ENCODE measurements at regions not wholly inside any gene's neighbourhood (a gene's known extent, or its start where the extent isn't known, plus 50 kb on each side); places are given as distances from the start of the nearest gene placed in this dataset.

DNA sequence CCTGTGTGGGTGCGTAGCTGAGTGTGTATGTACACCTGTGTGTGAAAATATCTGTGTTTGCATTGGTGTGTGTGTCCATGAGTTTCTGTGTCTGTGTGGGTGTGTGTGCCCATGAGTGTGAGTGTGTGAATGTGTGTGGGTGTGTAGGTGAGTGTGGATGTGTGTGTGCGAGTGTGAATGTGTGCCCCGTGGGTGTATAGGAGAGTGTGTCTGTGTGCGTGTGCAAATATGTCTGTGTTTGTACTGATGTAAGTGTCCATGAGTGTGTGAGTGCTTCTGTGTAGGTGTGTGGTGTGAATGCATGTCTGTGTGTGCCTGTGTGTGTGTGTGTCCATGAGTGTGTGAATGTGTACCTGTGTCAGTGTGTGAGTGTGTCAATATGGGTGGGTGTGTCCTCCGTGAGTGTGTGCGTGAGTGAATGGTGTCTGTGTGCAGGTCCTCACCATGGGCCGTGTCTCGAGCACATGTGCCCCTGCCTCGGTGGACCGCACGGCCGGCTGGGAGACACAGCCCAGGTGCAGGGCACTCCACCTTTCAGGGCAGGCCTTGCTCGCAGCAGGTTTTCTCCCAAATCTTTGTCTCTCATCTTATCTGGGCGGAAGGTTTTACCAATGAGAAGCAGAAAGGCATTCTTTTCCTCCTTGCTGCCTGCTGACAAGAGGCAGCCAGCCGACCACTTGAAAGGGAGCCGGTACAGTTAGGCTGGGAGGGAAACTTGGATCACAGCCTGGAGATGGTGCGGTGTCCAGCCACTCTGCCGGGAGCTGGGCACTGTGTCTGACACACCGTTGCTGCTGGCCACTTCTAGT lies 107.1 kb upstream of the FAM20C start:
- TF ChIP-seq, protein P1, sequence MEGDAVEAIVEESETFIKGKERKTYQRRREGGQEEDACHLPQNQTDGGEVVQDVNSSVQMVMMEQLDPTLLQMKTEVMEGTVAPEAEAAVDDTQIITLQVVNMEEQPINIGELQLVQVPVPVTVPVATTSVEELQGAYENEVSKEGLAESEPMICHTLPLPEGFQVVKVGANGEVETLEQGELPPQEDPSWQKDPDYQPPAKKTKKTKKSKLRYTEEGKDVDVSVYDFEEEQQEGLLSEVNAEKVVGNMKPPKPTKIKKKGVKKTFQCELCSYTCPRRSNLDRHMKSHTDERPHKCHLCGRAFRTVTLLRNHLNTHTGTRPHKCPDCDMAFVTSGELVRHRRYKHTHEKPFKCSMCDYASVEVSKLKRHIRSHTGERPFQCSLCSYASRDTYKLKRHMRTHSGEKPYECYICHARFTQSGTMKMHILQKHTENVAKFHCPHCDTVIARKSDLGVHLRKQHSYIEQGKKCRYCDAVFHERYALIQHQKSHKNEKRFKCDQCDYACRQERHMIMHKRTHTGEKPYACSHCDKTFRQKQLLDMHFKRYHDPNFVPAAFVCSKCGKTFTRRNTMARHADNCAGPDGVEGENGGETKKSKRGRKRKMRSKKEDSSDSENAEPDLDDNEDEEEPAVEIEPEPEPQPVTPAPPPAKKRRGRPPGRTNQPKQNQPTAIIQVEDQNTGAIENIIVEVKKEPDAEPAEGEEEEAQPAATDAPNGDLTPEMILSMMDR (conservative IDR thresholded peaks at IDR 0.05; ENCODE audit: low read depth, low read length), result no peak
- TF ChIP-seq POLR2A (IDR thresholded peaks at IDR 0.05; ENCODE audit: low read depth, low read length) (no peak), RFX5 (IDR thresholded peaks at IDR 0.05; ENCODE audit: low read depth, low read length) (no peak), RAD21 (IDR thresholded peaks at IDR 0.05; ENCODE audit: low read length) (no peak), FOS (IDR thresholded peaks at IDR 0.05; ENCODE audit: low read depth, low read length) (no peak), MAFK (IDR thresholded peaks at IDR 0.05; ENCODE audit: low read depth, low read length) (no peak)

Measured in IMR-90 (cell line).